ENCODE measurements at regions not wholly inside any gene's neighbourhood (a gene's known extent, or its start where the extent isn't known, plus 50 kb on each side); places are given as distances from the start of the nearest gene placed in this dataset.

DNA sequence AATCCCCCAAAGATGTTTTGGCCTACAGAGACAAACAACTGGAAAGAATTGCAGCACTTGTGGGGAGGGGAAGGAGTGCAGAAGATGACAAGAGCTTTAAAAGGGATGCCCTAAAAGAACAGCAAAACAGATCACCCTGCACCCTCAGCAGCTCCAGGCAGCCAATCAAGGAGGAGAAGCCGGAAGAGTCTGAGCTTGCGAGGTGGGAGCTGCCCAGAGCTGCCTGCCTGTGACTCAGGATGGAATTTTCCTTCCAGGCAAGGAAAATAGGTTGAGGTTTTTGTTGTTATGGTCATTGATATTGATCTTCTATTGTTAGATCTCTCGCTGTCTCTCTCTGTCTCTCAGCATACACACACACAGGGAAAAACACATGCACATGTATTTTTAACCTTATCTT, 70.3 kb upstream of the MAP1B start:
- no peaks in the 10 kb centered on the region for H3K79me2 ChIP-seq (ENCODE audit: control insufficient read depth, low read length)
- TF ChIP-seq EZH2phosphoT487 (IDR thresholded peaks at IDR 0.05; ENCODE audit: borderline replicate concordance, low read length), result no peak
- TF ChIP-seq, protein P1, sequence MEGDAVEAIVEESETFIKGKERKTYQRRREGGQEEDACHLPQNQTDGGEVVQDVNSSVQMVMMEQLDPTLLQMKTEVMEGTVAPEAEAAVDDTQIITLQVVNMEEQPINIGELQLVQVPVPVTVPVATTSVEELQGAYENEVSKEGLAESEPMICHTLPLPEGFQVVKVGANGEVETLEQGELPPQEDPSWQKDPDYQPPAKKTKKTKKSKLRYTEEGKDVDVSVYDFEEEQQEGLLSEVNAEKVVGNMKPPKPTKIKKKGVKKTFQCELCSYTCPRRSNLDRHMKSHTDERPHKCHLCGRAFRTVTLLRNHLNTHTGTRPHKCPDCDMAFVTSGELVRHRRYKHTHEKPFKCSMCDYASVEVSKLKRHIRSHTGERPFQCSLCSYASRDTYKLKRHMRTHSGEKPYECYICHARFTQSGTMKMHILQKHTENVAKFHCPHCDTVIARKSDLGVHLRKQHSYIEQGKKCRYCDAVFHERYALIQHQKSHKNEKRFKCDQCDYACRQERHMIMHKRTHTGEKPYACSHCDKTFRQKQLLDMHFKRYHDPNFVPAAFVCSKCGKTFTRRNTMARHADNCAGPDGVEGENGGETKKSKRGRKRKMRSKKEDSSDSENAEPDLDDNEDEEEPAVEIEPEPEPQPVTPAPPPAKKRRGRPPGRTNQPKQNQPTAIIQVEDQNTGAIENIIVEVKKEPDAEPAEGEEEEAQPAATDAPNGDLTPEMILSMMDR (IDR thresholded peaks at IDR 0.05; ENCODE audit: low read depth, low read length, poor library complexity, severe bottlenecking), result no peak
- no peak overlapping the region for H3K4me2 ChIP-seq (ENCODE audit: low read length)
- no peaks in the 10 kb centered on the region for H3K9me2 ChIP-seq (replicated peaks; ENCODE audit: control insufficient read depth, low read length)
- peaks cover 8% of the 10 kb centered on the region for H3K27me3 ChIP-seq (ENCODE audit: control insufficient read depth, low read length)
- no peak overlapping the region for H3K4me3 ChIP-seq (ENCODE audit: low read length)
- no peak overlapping the region for H3K27ac ChIP-seq (ENCODE audit: low read depth, low read length)
- H4K20me1 ChIP-seq (ENCODE audit: control insufficient read depth, insufficient read depth, low read depth, low read length), result no peaks in the 10 kb centered on the region
- H3K9me3 ChIP-seq (ENCODE audit: control insufficient read depth, insufficient read depth, low read length), result no peaks in the 10 kb centered on the region
- H3K36me3 ChIP-seq (ENCODE audit: control insufficient read depth, low read length), result no peaks in the 10 kb centered on the region
- no peaks in the 10 kb centered on the region for H3F3A ChIP-seq (ENCODE audit: control insufficient read depth, insufficient read depth)
- no peaks in the 10 kb centered on the region for H3K4me1 ChIP-seq (ENCODE audit: control insufficient read depth, low read length)

DNA sequence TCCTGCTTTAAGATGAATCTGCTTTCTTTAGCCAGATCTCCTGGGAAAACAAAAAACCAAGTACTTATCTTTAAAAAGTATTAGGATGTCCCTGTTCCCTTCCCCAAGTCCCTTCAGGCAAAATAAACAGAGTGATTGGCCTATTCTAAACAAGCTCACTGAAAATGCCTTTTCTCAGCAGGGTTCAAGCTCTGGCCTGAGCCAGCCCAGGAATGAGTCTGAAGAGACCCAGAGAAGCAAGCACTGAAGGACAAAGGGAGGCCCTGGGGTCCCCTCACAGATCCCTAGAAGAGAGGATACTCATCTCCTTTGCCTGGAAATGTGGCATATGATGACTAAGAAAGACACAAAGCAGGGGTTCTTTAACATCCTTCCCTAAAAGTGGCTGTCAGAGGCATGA, 66.8 kb upstream of the MAP1B start:
- Histone ChIP-seq H3K79me2 (ENCODE audit: control insufficient read depth, low read length) (no peaks in the 10 kb centered on the region), H3K4me1 (ENCODE audit: control insufficient read depth, low read length) (no peaks in the 10 kb centered on the region), H3K27ac (ENCODE audit: low read depth, low read length) (no peak overlapping the region), H4K20me1 (ENCODE audit: control insufficient read depth, insufficient read depth, low read depth, low read length) (no peaks in the 10 kb centered on the region), H3F3A (ENCODE audit: control insufficient read depth, insufficient read depth) (no peaks in the 10 kb centered on the region), H3K9me2 (replicated peaks; ENCODE audit: control insufficient read depth, low read length) (no peaks in the 10 kb centered on the region), H3K36me3 (ENCODE audit: control insufficient read depth, low read length) (no peaks in the 10 kb centered on the region), H3K27me3 (ENCODE audit: control insufficient read depth, low read length) (peaks cover 7% of the 10 kb centered on the region), H3K9me3 (ENCODE audit: control insufficient read depth, insufficient read depth, low read length) (no peaks in the 10 kb centered on the region), H3K4me3 (ENCODE audit: low read length) (no peak overlapping the region), H3K4me2 (ENCODE audit: low read length) (no peak overlapping the region)
- no peak for TF ChIP-seq EZH2phosphoT487 (IDR thresholded peaks at IDR 0.05; ENCODE audit: borderline replicate concordance, low read length)
- TF ChIP-seq, protein P1 (IDR thresholded peaks at IDR 0.05; ENCODE audit: low read depth, low read length, poor library complexity, severe bottlenecking), result no peak

DNA sequence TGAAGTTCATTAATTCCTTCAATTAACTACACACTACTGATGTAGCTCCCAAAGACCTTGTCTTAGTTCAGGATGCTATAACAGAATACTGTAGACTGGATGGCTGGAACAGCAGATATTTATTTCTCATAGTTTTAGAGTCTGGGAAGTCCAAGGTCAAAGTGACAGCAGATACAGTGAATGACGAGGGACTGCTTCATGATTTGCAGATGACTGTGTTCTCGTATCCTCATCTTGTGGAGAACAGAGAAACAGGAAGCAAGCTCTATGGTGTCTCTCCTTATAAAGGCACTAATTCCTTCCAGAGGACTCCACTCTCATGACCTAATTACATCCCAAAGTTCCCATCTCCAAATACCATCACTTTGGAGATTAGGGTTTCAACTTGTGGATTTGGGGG, 65.6 kb upstream of the MAP1B start:
- H3K4me1 ChIP-seq (ENCODE audit: control insufficient read depth, low read length), result no peaks in the 10 kb centered on the region
- H3F3A ChIP-seq (ENCODE audit: control insufficient read depth, insufficient read depth), result no peaks in the 10 kb centered on the region
- H3K27ac ChIP-seq (ENCODE audit: low read depth, low read length), result no peak overlapping the region
- no peaks in the 10 kb centered on the region for H3K79me2 ChIP-seq (ENCODE audit: control insufficient read depth, low read length)
- no peaks in the 10 kb centered on the region for H3K9me3 ChIP-seq (ENCODE audit: control insufficient read depth, insufficient read depth, low read length)
- no peaks in the 10 kb centered on the region; the same call in 1 of the 2 replicates for H3K27me3 ChIP-seq (ENCODE audit: control insufficient read depth, low read length)
- TF ChIP-seq, protein P1 (IDR thresholded peaks at IDR 0.05; ENCODE audit: low read depth, low read length, poor library complexity, severe bottlenecking), result no peak
- no peak for TF ChIP-seq EZH2phosphoT487 (IDR thresholded peaks at IDR 0.05; ENCODE audit: borderline replicate concordance, low read length)
- H3K4me2 ChIP-seq (ENCODE audit: low read length), result no peak overlapping the region
- no peak overlapping the region for H3K4me3 ChIP-seq (ENCODE audit: low read length)
- no peaks in the 10 kb centered on the region for H3K36me3 ChIP-seq (ENCODE audit: control insufficient read depth, low read length)
- no peaks in the 10 kb centered on the region for H4K20me1 ChIP-seq (ENCODE audit: control insufficient read depth, insufficient read depth, low read depth, low read length)
- H3K9me2 ChIP-seq (replicated peaks; ENCODE audit: control insufficient read depth, low read length), result no peaks in the 10 kb centered on the region

DNA sequence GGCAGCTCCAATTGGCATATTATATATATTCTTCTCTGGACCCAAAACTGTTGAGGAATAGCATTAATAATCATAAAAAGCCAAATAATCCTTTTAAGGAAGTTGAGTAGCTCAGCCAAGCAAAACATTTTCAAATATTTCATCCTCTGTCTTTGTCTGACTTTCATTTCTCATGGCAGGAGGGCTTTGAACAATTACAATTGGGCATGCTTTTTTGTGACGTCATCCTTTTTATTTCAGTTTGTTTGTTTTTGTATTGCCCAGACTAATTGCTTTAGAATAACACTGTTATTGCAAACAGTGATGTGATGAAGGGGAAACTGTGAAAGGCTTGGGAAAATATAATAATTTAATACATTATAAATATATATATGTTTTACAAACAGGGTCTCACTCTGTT, 65.2 kb upstream of the MAP1B start:
- TF ChIP-seq EZH2phosphoT487 (IDR thresholded peaks at IDR 0.05; ENCODE audit: borderline replicate concordance, low read length), result no peak
- TF ChIP-seq, protein P1 (IDR thresholded peaks at IDR 0.05; ENCODE audit: low read depth, low read length, poor library complexity, severe bottlenecking), result no peak
- no peaks in the 10 kb centered on the region for H3K9me3 ChIP-seq (ENCODE audit: control insufficient read depth, insufficient read depth, low read length)
- no peak overlapping the region for H3K4me2 ChIP-seq (ENCODE audit: low read length)
- H3F3A ChIP-seq (ENCODE audit: control insufficient read depth, insufficient read depth), result no peaks in the 10 kb centered on the region
- no peaks in the 10 kb centered on the region for H3K9me2 ChIP-seq (replicated peaks; ENCODE audit: control insufficient read depth, low read length)
- no peaks in the 10 kb centered on the region for H4K20me1 ChIP-seq (ENCODE audit: control insufficient read depth, insufficient read depth, low read depth, low read length)
- no peaks in the 10 kb centered on the region for H3K36me3 ChIP-seq (ENCODE audit: control insufficient read depth, low read length)
- no peak overlapping the region for H3K4me3 ChIP-seq (ENCODE audit: low read length)
- H3K79me2 ChIP-seq (ENCODE audit: control insufficient read depth, low read length), result no peaks in the 10 kb centered on the region
- no peaks in the 10 kb centered on the region for H3K4me1 ChIP-seq (ENCODE audit: control insufficient read depth, low read length)
- H3K27ac ChIP-seq (ENCODE audit: low read depth, low read length), result no peak overlapping the region
- no peaks in the 10 kb centered on the region; the same call in 1 of the 2 replicates for H3K27me3 ChIP-seq (ENCODE audit: control insufficient read depth, low read length)

All from DOHH2 (cell line).